ENCODE measurements at regions not wholly inside any gene's neighbourhood (a gene's known extent, or its start where the extent isn't known, plus 50 kb on each side); places are given as distances from the start of the nearest gene placed in this dataset.

DNA sequence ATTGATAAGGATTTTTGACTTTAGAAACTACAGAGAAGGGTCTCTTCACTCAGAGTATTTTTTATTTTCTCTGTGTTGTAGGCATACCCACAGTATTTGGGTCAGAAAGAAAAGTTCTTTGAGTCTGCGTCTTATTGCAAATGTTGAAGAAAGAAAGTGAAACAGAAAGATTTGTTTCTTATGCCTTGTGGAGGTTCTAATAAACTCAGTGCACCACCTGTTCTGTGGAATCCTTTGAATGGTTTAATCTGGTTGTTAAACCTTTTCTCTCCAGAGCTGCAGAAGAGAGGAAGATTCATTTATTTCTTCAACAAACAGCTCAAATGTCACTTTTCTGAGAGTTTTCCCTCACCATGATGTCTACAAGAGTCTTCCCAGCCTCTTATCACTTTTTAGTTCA lies 146.6 kb upstream of the PLEKHG7 start (continued):
- TF ChIP-seq, protein P1, sequence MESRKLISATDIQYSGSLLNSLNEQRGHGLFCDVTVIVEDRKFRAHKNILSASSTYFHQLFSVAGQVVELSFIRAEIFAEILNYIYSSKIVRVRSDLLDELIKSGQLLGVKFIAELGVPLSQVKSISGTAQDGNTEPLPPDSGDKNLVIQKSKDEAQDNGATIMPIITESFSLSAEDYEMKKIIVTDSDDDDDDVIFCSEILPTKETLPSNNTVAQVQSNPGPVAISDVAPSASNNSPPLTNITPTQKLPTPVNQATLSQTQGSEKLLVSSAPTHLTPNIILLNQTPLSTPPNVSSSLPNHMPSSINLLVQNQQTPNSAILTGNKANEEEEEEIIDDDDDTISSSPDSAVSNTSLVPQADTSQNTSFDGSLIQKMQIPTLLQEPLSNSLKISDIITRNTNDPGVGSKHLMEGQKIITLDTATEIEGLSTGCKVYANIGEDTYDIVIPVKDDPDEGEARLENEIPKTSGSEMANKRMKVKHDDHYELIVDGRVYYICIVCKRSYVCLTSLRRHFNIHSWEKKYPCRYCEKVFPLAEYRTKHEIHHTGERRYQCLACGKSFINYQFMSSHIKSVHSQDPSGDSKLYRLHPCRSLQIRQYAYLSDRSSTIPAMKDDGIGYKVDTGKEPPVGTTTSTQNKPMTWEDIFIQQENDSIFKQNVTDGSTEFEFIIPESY (IDR thresholded peaks at IDR 0.05) = no peak
- no peak for TF ChIP-seq YY1 (IDR thresholded peaks at IDR 0.05; ENCODE audit: low read depth, low read length)

DNA sequence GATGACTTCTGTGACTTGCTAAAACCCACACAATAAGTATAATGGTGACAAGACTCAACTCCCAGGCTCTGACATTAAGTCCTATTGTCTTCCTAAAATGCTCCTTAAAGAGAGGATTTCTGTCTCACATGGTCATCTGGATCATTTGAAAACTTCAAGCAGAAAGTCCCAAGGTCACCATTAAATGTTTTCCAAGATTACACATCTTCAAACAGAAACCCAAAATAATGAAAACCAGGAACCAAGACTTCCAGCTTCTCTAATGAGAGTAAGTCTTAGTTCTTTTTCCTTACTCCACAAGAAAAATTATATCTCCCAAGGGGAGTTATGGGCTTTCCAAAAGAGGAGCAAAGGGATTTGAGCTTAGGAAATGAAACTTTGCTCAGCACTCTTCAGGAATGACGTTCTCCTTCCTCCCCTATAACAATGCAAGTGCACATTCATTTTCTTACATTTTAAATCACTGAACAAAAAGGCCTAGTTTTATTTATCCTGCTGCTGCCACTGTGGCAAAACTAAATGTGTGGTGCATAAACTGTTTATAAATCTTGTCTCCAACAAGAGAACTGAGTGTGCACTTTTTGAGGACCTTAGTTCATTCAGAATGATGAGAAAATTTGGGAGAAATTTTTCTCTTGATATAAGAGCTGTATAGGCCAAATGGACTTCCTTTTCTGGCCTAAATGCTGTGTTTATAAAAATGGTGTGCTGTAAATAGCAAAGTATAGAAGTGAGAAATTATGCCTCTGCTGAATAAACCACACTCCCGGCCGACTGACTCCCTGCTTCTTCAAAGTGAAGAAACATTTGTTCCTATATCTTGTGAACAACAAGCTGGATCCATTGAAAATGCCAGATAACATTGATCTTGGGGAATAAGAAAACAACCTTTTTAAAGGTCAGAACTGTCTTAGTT lies 148.4 kb upstream of the PLEKHG7 start:
- Histone ChIP-seq H3K9me3 (replicated peaks; ENCODE audit: control insufficient read depth, insufficient read depth, low read length) (no peaks in the 10 kb centered on the region; the same call in 2 of the 3 replicates), H3K9ac (ENCODE audit: control insufficient read depth, insufficient read depth, low read length) (peak overlapping the region; percentile 59), H4K20me1 (ENCODE audit: control insufficient read depth, insufficient read depth) (no peaks in the 10 kb centered on the region), H3K27me3 (replicated peaks in 1 of 2; ENCODE audit: control insufficient read depth in 2 of 2, insufficient read depth in 2 of 2, low read length in 1 of 2) (no peaks in the 10 kb centered on the region), H3K27ac (ENCODE audit: control insufficient read depth, insufficient read depth) (peak overlapping the region; percentile 98), H3K4me1 (ENCODE audit: control insufficient read depth, insufficient read depth, low read length) (peaks cover 76% of the 10 kb centered on the region), H3K36me3 (ENCODE audit: control insufficient read depth in 2 of 2, insufficient read depth in 2 of 2, low read length in 1 of 2) (no peaks in the 10 kb centered on the region), H3K4me3 (peak overlapping the region; percentile 13; the same call in 1 of the 2 replicates), H3K79me2 (ENCODE audit: control insufficient read depth, insufficient read depth, low read length) (peaks cover 35% of the 10 kb centered on the region), H3K4me2 (ENCODE audit: control insufficient read depth, insufficient read depth) (peak overlapping the region; percentile 38), H2AFZ (ENCODE audit: control insufficient read depth, low read depth, low read length) (peak overlapping the region; percentile 29)
- ATAC-seq = no peak
- DNase-seq (ENCODE audit: low read depth, low spot score) = no peak
- 3% methylated on average over 3 of the region's 3 CpGs for WGBS (ENCODE audit: insufficient coverage, insufficient replicate concordance, low lambda C conversion rate, missing lambda C conversion rate)
- RAD21 ChIA-PET (ENCODE audit: unreplicated experiment) = interaction anchor here (0.7 to 2.6 kb wide), 16 partner anchors 9 to 420 kb away, joined by 3 to 47 read pairs (median 6); partner anchors contain the start of gene BTG1
- intact Hi-C loops (cut with micrococcal nuclease; ENCODE audit: unreplicated experiment) (no loop called here), in situ Hi-C loops (cut with MboI) (loop anchor here (25.0 kb wide), 1 partner anchor 92 kb away; no protein-coding TSS in a partner anchor)
- no peak for FAIRE-seq
- POLR2A ChIA-PET = interaction anchor here (0.7 to 2.5 kb wide), 15 partner anchors 9 to 417 kb away, joined by 3 to 24 read pairs (median 3); partner anchors contain the start of gene BTG1
- SMC1A ChIA-PET (ENCODE audit: uncharacterized antibody, unreplicated experiment) = interaction anchor here (0.8 to 2.6 kb wide), 13 partner anchors 9 to 440 kb away, joined by 3 to 58 read pairs (median 7); no protein-coding TSS in a partner anchor
- no TSS peak for BruUV-seq (replicated peaks)
- CTCF ChIA-PET = interaction anchor here (1.3 to 2.5 kb wide), 5 partner anchors 9 to 51 kb away, joined by 4 to 15 read pairs (median 8); no protein-coding TSS in a partner anchor
- peak; percentile 48; the same call in 1 of the 2 replicates for TF ChIP-seq IKZF1 (conservative IDR thresholded peaks at IDR 0.05)
- TF ChIP-seq SREBF2 (IDR thresholded peaks at IDR 0.05; ENCODE audit: low read length) = no peak
- TF ChIP-seq SP1 (IDR thresholded peaks at IDR 0.05; ENCODE audit: low read depth, low read length) = no peak
- TF ChIP-seq CHD2 (IDR thresholded peaks at IDR 0.05; ENCODE audit: borderline replicate concordance, low read depth, low read length) = no peak
- TF ChIP-seq, protein P2, sequence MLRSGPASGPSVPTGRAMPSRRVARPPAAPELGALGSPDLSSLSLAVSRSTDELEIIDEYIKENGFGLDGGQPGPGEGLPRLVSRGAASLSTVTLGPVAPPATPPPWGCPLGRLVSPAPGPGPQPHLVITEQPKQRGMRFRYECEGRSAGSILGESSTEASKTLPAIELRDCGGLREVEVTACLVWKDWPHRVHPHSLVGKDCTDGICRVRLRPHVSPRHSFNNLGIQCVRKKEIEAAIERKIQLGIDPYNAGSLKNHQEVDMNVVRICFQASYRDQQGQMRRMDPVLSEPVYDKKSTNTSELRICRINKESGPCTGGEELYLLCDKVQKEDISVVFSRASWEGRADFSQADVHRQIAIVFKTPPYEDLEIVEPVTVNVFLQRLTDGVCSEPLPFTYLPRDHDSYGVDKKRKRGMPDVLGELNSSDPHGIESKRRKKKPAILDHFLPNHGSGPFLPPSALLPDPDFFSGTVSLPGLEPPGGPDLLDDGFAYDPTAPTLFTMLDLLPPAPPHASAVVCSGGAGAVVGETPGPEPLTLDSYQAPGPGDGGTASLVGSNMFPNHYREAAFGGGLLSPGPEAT (IDR thresholded peaks at IDR 0.05; ENCODE audit: low read depth) = peak; percentile 24; the same call in 1 of the 2 replicates
- 0 out of 2 replicates have a peak, but pooled peaks have one; percentile 37 for TF ChIP-seq EED (IDR thresholded peaks at IDR 0.05; ENCODE audit: low read depth)
- peak; percentile 40 to 60; a peak in 2 of 4 replicates for TF ChIP-seq IKZF2 (IDR thresholded peaks at IDR 0.05)
- TF ChIP-seq BMI1 (IDR thresholded peaks at IDR 0.05; ENCODE audit: borderline replicate concordance) = peak; percentile 34; the same call in 1 of the 2 replicates
- TF ChIP-seq, protein P3, sequence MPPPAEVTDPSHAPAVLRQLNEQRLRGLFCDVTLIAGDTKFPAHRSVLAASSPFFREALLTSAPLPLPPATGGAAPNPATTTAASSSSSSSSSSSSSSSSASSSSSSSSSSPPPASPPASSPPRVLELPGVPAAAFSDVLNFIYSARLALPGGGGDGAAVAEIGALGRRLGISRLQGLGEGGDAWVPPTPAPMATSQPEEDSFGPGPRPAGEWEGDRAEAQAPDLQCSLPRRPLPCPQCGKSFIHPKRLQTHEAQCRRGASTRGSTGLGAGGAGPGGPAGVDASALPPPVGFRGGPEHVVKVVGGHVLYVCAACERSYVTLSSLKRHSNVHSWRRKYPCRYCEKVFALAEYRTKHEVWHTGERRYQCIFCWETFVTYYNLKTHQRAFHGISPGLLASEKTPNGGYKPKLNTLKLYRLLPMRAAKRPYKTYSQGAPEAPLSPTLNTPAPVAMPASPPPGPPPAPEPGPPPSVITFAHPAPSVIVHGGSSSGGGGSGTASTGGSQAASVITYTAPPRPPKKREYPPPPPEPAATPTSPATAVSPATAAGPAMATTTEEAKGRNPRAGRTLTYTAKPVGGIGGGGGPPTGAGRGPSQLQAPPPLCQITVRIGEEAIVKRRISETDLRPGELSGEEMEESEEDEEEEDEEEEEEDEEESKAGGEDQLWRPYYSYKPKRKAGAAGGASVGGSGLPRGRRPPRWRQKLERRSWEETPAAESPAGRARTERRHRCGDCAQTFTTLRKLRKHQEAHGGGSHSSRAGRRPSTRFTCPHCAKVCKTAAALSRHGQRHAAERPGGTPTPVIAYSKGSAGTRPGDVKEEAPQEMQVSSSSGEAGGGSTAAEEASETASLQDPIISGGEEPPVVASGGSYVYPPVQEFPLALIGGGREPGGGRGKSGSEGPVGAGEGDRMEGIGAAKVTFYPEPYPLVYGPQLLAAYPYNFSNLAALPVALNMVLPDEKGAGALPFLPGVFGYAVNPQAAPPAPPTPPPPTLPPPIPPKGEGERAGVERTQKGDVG (CRISPR knock-in tag; IDR thresholded peaks at IDR 0.05) = 0 out of 2 replicates have a peak, but pooled peaks have one; percentile 53
- 0 out of 2 replicates have a peak, but pooled peaks have one; percentile 23 for TF ChIP-seq MXI1 (IDR thresholded peaks at IDR 0.05; ENCODE audit: low read depth, low read length)
- TF ChIP-seq EP300 (IDR thresholded peaks at IDR 0.05; ENCODE audit: borderline replicate concordance in 1 of 2, control insufficient read depth in 1 of 2, low read depth in 2 of 2, low read length in 2 of 2) = 0 out of 4 replicates have a peak, but pooled peaks of 1 of the 2 experiments have one; percentile 15

All from GM12878 (cell line).